ENCODE measurements at regions not wholly inside any gene's neighbourhood (a gene's known extent, or its start where the extent isn't known, plus 50 kb on each side); places are given as distances from the start of the nearest gene placed in this dataset.

DNA sequence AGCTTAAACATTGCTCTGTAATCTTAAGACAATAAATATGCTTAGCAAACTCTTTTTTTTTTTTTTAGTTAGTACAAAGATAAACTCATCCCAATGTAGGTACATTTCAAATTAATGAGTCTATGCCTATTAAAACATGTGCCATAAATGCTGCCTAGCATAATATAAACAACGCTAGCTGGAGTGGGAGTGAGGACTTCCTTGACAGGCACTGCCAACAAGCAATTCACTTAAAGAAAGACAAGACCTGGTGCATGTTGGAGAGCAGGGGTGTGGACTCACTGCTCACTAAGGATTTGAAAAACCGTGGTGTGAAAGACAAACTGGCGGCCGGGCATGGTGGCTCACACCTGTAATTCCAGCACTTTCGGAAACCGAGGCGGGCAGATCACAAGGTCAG, 187.2 kb upstream of the RGS6 start:
- TF ChIP-seq EZH2 (IDR thresholded peaks at IDR 0.05; ENCODE audit: insufficient read depth, low read length): no peak
- TF ChIP-seq, protein P1, sequence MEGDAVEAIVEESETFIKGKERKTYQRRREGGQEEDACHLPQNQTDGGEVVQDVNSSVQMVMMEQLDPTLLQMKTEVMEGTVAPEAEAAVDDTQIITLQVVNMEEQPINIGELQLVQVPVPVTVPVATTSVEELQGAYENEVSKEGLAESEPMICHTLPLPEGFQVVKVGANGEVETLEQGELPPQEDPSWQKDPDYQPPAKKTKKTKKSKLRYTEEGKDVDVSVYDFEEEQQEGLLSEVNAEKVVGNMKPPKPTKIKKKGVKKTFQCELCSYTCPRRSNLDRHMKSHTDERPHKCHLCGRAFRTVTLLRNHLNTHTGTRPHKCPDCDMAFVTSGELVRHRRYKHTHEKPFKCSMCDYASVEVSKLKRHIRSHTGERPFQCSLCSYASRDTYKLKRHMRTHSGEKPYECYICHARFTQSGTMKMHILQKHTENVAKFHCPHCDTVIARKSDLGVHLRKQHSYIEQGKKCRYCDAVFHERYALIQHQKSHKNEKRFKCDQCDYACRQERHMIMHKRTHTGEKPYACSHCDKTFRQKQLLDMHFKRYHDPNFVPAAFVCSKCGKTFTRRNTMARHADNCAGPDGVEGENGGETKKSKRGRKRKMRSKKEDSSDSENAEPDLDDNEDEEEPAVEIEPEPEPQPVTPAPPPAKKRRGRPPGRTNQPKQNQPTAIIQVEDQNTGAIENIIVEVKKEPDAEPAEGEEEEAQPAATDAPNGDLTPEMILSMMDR (IDR thresholded peaks at IDR 0.05; ENCODE audit: insufficient read depth, low read depth, low read length): no peak
